Thyroid gland (tissue), 4 donors: ENCODE measurements at regions not wholly inside any gene's neighbourhood (a gene's known extent, or its start where the extent isn't known, plus 50 kb on each side); places are given as distances from the start of the nearest gene placed in this dataset.

ENCODE experiments used
- DNase-seq, 2 donors: peaks; one replicate each; pipeline ENCODE4 v3.0.0-alpha.2; 2019
- H3K27ac ChIP-seq, 3 donors: fragments of 200-600 bp; sonication (generic); 1 replicate in 2 of 3; 2 replicates in 1 of 3; pipeline ENCODE4 v1.5.1; 2016 to 2019; ENCODE audit warnings: mild to moderate bottlenecking in 1 of 3, moderate library complexity in 1 of 3
- H3K27me3 ChIP-seq: fragments of 200-600 bp; sonication (generic); one replicate; pipeline ENCODE4 v1.5.1; 2019
- H3K36me3 ChIP-seq, 2 donors: fragments of 200-600 bp; sonication (generic); one replicate each; pipeline ENCODE4 v1.5.1; 2016 to 2019
- H3K4me1 ChIP-seq, 2 donors: fragments of 200-600 bp; sonication (generic); one replicate each; pipeline ENCODE4 v1.5.1; 2017 to 2019
- H3K4me3 ChIP-seq, 3 donors: fragments of 200-600 bp; sonication (generic); replicated peaks in 1 of 3; 1 replicate in 2 of 3; 2 replicates in 1 of 3; pipeline ENCODE4 v1.5.1; 2016; ENCODE audit warnings: mild to moderate bottlenecking in 1 of 3
- H3K9me3 ChIP-seq: fragments of 200-600 bp; sonication (generic); one replicate; pipeline ENCODE4 v1.5.1; 2017
- POLR2A ChIP-seq, 2 donors: fragments of 450-650 bp; IDR thresholded peaks; one replicate each; pipeline ENCODE4 v1.6.1; 2017; ENCODE audit warnings: antibody characterized with exemption in 2 of 2, mild to moderate bottlenecking in 2 of 2, moderate library complexity in 1 of 2
- WGBS, 2 donors: methylation state at CpG; one replicate each; pipeline ENCODE4 v1.1.5; 2017; 5-methylcytosine and 5-hydroxymethylcytosine counted together
- intact Hi-C: fragments of 100-400 bp; cut with DNase I; formaldehyde crosslinking; loops from one replicate; pipeline ENCODE4 v1.15.1; 2023
- TF ChIP-seq, protein P1 (sequence below), 6 experiments: fragments of 200-600 bp in 3 of 6; fragments of 450-650 bp in 3 of 6; sonication (generic) in 3 of 6; IDR thresholded peaks; one replicate each; pipeline ENCODE4 v1.5.1; 2016 to 2019; ENCODE audit warnings: antibody characterized with exemption in 6 of 6, mild to moderate bottlenecking in 2 of 6, inconsistent platforms in 1 of 6, moderate library complexity in 1 of 6

DNA sequence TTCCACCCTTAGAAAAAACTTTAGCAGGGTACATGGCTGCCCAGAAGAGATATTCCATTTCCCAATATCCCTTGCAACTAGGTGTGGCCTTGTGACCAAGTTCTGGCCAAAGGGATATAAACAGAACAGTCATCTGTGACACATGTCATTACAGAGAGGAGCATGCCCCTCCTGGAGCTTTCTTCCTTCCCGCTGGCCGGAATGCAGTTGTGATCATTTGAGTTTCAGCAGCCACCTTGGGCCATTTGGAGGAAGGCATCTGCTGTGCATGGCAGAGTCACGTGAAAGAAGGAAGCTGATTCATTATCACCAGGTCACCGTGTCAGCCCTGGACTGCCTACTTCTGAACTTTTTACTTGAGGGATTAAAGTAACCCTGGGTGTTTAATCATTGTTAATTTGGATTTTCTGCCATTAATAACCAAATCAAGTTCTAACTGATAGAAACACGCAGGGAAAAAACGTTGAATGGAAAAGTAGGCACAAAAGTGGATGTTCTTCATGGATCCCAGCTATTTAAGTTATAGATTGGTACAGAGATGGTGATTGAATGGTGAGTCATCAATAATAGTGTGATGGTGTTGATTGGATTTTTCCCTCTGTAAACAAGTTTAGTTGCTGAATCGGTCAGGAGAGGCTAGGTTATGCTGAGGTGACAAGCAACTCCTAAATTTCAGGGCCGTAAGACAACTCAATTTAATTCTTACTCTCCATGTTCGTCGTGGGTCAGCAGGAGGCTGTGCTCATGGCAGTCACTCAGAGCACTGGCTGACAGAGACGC, 80.7 kb upstream of the CCDC167 start:
- no peak for DNase-seq
- TF ChIP-seq POLR2A (IDR thresholded peaks at IDR 0.05), result no peak
- TF ChIP-seq, protein P1, sequence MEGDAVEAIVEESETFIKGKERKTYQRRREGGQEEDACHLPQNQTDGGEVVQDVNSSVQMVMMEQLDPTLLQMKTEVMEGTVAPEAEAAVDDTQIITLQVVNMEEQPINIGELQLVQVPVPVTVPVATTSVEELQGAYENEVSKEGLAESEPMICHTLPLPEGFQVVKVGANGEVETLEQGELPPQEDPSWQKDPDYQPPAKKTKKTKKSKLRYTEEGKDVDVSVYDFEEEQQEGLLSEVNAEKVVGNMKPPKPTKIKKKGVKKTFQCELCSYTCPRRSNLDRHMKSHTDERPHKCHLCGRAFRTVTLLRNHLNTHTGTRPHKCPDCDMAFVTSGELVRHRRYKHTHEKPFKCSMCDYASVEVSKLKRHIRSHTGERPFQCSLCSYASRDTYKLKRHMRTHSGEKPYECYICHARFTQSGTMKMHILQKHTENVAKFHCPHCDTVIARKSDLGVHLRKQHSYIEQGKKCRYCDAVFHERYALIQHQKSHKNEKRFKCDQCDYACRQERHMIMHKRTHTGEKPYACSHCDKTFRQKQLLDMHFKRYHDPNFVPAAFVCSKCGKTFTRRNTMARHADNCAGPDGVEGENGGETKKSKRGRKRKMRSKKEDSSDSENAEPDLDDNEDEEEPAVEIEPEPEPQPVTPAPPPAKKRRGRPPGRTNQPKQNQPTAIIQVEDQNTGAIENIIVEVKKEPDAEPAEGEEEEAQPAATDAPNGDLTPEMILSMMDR (IDR thresholded peaks at IDR 0.05), result no peak
- no peaks in the 10 kb centered on the region for H3K27me3 ChIP-seq
- intact Hi-C loops, result no loop called here
- H3K9me3 ChIP-seq, result no peaks in the 10 kb centered on the region
- no peak overlapping the region for H3K4me3 ChIP-seq
- WGBS, 2 donors, result 81 to 85% methylated on average over 11 of the region's 11 CpGs
- no peaks in the 10 kb centered on the region for H3K36me3 ChIP-seq
- H3K27ac ChIP-seq, result no peak overlapping the region
- H3K4me1 ChIP-seq, result no peaks in the 10 kb centered on the region

DNA sequence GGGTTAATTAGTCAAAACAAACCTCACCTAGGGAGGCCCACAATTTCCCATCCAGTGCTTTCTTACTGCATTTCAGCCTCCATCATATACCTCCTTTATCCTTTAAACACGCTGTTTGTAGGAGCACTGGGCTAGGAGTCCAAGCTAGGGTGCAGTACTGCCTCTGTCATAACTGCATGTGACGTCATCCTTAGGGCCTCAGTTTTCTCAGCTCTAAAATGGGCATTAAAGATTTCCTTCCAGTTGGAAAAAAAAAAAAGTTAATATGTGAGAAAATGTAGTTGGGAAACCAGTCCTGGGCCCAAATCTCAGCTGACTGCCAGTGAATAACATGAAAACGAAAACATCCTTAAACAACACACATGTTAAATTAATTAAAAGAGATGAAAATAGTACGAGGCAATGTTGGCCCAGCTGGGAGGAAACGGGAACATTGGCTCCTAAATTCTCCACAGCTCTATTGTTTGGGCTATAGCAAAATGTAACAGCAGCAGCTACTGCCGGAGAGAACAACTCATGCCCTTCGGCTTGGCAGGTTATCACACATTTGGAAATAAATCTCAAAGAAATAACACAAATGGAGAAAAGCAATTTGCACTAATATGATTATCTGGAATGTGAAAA, 79.9 kb upstream of the CCDC167 start:
- Histone ChIP-seq H3K4me1 (no peaks in the 10 kb centered on the region), H3K4me3 (no peak overlapping the region), H3K27ac (no peak overlapping the region), H3K27me3 (no peaks in the 10 kb centered on the region), H3K9me3 (no peaks in the 10 kb centered on the region), H3K36me3 (no peaks in the 10 kb centered on the region)
- WGBS, 2 donors, result 82 to 84% methylated on average over 7 of the region's 7 CpGs
- intact Hi-C loops, result no loop called here
- no peak for DNase-seq
- no peak for TF ChIP-seq POLR2A (IDR thresholded peaks at IDR 0.05)
- TF ChIP-seq, protein P1 (IDR thresholded peaks at IDR 0.05), result no peak

DNA sequence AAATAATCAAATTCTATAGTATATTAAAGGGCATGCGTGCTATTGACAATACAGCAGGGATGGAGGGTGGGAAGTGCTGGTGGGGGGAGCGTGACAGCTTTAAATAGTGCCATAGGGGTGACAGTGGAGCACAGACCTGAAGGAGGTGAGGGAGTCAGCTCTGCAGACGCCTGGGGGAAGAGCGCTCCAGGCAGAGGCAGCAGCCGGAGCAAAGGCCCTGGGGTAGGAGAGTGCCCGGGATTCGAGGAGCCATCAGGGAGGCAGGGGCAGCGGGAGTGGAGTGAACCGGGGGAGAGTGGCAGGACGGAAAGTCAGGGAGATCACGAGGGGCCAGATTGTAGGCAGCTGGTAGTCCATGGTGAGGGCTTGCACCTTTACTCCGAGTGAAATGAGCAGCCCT, 78.4 kb upstream of the CCDC167 start:
- Histone ChIP-seq H3K27ac (no peak overlapping the region), H3K36me3 (no peaks in the 10 kb centered on the region), H3K4me1 (no peaks in the 10 kb centered on the region), H3K4me3 (no peak overlapping the region), H3K9me3 (no peaks in the 10 kb centered on the region), H3K27me3 (no peaks in the 10 kb centered on the region)
- DNase-seq, result no peak
- 91 to 92% methylated on average over 12 of the region's 12 CpGs for WGBS, 2 donors
- intact Hi-C loops, result no loop called here
- TF ChIP-seq POLR2A (IDR thresholded peaks at IDR 0.05), result no peak
- TF ChIP-seq, protein P1 (IDR thresholded peaks at IDR 0.05), result no peak

DNA sequence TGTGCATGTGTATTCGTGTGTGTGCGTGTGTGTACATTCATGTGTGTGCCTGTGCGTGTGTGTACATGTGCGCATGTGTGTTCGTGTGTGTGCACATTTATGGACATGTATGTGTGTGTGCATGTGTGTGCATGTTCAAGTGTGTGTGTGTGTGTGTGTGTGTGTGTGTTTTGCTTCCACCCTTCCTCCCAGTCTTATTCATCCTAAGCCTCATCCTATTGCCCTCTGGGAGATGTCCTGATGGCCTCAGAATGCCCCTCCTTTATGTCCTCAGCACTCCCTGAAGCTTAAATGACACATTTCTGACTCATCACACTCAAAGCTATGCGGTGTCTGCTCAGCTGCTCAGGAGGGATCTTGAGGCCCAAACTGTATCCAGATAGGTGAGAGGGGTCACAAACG, 76.6 kb upstream of the CCDC167 start:
- no peak for TF ChIP-seq POLR2A (IDR thresholded peaks at IDR 0.05)
- TF ChIP-seq, protein P1 (IDR thresholded peaks at IDR 0.05), result no peak
- Histone ChIP-seq H3K27ac (no peak overlapping the region), H3K36me3 (no peaks in the 10 kb centered on the region), H3K9me3 (no peaks in the 10 kb centered on the region), H3K4me1 (no peaks in the 10 kb centered on the region), H3K27me3 (no peaks in the 10 kb centered on the region), H3K4me3 (no peak overlapping the region)
- 71 to 80% methylated on average over 7 of the region's 7 CpGs for WGBS, 2 donors
- intact Hi-C loops, result no loop called here
- no peak for DNase-seq

DNA sequence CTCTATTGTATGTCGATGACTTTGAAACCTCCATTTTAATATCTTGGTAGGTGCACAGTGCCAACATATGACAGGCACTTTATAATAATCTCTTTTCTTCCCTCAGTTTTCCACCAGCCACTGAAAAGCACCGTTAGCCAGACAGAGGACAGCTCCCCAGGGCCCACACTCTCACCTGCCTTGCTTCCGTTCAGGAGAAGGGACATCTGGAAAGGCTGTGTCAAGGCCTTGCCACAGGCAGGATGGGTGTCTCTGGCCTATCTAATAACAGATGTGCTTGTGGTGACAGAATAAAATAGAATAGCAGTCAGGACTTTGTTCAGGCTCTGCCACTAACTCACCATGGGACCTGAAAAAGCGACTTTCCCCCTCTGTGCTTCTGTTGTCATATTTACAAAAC, 75.5 kb upstream of the CCDC167 start:
- Histone ChIP-seq H3K4me1 (no peaks in the 10 kb centered on the region), H3K36me3 (no peaks in the 10 kb centered on the region), H3K4me3 (no peak overlapping the region), H3K27ac (no peak overlapping the region), H3K9me3 (no peaks in the 10 kb centered on the region), H3K27me3 (no peaks in the 10 kb centered on the region)
- TF ChIP-seq, protein P1 (IDR thresholded peaks at IDR 0.05), result no peak
- no peak for TF ChIP-seq POLR2A (IDR thresholded peaks at IDR 0.05)
- intact Hi-C loops, result no loop called here
- 73 to 82% methylated on average over 4 of the region's 4 CpGs for WGBS, 2 donors
- no peak for DNase-seq
